ENCODE measurements at regions not wholly inside any gene's neighbourhood (a gene's known extent, or its start where the extent isn't known, plus 50 kb on each side); places are given as distances from the start of the nearest gene placed in this dataset.

DNA sequence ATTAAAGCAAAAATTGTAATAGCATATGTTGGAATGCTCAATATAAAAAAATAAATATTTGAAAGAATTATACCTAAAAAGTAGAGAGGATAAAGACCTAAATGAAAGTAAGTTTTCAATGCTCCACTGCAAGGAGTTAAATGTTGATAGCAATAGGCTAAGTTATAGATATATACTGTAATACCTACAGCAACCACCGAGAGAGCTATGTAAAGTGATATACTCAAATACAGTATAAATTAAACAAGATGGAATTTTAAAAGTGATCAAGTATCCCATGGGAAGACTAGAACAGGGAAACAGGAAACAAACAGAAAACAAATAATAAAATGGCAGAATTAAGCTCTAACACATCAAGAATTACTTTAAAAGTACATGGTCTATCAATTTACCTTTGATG is 73.9 kb downstream of the CASP3 start:
- TF ChIP-seq, protein P1, sequence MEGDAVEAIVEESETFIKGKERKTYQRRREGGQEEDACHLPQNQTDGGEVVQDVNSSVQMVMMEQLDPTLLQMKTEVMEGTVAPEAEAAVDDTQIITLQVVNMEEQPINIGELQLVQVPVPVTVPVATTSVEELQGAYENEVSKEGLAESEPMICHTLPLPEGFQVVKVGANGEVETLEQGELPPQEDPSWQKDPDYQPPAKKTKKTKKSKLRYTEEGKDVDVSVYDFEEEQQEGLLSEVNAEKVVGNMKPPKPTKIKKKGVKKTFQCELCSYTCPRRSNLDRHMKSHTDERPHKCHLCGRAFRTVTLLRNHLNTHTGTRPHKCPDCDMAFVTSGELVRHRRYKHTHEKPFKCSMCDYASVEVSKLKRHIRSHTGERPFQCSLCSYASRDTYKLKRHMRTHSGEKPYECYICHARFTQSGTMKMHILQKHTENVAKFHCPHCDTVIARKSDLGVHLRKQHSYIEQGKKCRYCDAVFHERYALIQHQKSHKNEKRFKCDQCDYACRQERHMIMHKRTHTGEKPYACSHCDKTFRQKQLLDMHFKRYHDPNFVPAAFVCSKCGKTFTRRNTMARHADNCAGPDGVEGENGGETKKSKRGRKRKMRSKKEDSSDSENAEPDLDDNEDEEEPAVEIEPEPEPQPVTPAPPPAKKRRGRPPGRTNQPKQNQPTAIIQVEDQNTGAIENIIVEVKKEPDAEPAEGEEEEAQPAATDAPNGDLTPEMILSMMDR (IDR thresholded peaks at IDR 0.05) = no peak

DNA sequence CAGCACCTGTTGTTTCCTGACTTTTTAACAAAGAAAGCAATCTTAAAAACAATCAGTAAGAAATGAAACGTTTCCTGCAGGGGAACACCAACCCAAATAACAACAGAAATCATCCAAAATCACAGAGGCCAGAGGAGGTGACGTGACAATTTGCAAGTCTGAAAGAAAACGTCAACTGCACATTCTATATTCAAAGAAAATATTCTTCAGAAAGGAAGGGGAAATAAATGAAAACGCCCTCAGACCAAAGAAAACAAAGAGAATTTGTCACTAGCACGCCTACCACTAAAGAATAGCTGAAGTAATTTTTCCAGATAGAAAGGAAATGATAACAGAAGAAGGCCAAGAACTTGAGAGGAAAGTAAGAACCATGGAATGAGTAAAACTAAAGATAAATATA is 74.4 kb downstream of the CASP3 start:
- TF ChIP-seq, protein P1 (IDR thresholded peaks at IDR 0.05) = no peak

DNA sequence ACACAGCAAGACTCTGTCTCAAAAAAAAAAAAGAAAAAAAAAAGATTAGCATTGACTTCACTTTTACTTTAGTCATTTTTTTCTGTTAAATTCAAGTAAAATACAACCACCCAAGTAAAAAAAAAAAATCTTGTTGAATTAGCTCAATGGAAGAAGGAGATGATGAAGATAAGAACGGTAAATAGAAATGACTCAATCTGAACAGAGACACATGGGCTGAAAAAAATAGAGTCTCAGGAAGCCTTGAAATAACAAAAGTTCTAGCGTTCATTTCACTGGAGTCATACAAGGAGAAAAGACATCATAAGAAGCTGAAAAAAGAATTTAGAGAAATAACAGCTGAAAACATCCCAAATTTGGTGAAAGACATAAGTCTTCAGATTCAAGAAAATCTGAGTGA is 75.5 kb downstream of the CASP3 start:
- TF ChIP-seq, protein P1 (IDR thresholded peaks at IDR 0.05) = no peak

DNA sequence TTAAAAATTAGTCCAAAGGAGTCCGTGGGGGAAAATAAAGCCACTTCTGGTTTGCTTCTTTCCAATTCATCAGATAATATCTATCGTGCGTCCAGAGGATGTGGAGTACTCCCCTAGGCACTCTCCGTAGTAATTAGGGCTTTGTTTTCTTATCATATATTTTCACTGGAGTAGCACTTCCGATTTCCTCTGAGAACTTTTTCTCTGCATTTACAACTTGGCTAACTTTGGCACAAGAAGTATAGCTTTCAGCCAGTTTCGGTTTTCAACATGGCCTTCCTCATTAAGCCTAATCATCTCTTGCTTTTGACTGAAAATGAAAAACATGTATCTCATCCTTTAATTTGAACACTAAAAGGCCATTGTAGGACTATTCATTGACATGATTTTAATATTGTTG is 80.5 kb downstream of the CASP3 start:
- TF ChIP-seq, protein P1 (IDR thresholded peaks at IDR 0.05) = no peak

DNA sequence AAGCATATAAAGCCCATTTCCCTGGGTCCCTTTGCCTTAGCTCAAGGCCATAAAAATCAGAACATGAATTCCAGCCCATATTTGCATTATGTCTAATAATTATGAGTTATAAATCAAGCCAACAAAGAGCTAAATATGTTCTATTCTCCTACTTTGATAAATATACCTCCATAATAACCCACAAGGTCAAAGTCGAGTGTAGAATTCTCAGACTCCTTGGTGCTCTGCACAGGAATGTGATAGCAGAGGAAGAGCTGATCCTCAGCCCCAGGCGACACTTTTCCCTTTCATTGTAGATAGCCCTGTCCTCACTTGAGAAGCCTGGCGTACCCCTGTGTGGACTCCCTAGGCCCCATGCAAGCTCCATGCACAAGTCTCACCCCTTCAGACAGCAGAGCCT is 85.6 kb downstream of the CASP3 start:
- TF ChIP-seq, protein P1 (IDR thresholded peaks at IDR 0.05) = no peak

DNA sequence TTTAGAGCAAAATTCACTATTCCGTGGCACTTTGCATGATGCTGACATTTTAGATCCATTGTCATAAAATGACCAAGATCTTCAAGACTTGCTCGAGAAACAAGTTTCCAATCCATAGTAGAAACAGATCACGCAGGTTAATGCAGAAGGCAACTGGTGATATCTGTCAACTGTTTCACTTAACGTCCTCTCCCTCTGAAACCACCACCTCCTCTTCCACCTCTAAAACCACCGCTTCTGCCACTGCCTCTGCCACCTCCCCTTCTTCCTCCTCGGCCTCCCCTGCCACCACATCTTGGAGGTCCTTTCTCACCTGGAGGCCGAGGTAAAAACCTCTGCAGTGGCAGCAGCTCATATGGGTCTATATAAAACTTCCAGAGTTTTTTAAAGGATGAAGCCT is 84.6 kb upstream of the IRF2 start:
- TF ChIP-seq, protein P1 (IDR thresholded peaks at IDR 0.05) = no peak

DNA sequence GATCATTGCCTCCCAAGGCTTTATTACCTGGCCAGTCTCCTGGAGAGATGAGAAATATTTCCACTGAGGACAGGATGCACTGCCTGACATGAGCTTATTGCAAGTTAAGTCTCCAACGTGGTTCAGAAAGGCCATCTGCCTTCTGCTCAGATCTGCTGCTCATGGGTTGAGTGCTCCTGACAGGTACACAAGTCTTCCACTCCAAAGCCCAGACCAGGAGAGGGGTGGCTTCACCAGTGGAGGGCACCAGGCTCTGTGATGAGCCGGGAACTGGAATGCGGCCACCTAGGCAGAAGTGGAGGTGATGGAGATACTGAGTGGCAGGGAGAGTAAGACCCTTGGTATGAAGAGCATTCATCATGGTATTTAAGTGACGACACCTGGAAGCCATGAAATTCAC is 79.5 kb upstream of the IRF2 start:
- TF ChIP-seq, protein P1 (IDR thresholded peaks at IDR 0.05) = no peak

DNA sequence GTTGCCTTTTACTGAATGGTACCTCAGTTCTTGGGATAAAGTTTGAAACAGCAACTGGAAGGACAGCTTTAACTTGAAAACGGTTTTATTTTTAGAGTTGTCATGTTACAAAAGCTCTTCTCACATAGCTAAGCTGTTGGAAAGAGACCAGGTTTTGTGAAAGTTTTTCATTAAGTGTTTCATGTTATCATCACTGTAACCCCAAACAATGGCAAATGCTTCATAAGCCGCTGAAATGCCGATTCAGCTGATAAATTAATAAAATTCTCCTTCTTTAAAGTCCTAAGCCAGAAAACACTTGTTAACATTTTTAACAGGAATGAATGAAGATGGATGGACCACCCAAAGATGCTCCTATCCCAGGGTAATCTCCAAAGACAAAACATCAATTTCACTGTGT is 76.1 kb upstream of the IRF2 start:
- TF ChIP-seq, protein P1 (IDR thresholded peaks at IDR 0.05) = no peak

All from LNCAP (cell line).